ENCODE measurements at regions not wholly inside any gene's neighbourhood (a gene's known extent, or its start where the extent isn't known, plus 50 kb on each side); places are given as distances from the start of the nearest gene placed in this dataset.

DNA sequence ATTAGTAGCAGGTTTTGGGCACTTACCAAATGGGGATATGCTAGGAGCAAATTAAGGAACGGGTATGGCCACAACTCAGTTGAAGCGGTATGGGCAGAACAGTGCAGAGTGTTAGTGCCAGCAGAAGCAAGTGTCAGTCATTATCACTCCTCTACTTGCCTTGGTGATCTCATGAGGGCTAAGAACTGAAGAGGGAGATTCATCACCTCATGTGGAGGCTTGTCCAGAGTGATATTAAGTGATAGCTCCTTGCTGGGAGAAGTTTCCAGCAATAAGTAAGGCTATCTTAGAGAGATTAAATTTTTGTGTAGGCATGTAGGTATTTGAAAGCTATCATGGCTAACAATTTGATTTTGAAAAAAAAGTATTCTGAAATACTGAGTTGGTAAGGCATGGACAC lies 615.4 kb upstream of the SMIM31 start:
- TF ChIP-seq, protein P1, sequence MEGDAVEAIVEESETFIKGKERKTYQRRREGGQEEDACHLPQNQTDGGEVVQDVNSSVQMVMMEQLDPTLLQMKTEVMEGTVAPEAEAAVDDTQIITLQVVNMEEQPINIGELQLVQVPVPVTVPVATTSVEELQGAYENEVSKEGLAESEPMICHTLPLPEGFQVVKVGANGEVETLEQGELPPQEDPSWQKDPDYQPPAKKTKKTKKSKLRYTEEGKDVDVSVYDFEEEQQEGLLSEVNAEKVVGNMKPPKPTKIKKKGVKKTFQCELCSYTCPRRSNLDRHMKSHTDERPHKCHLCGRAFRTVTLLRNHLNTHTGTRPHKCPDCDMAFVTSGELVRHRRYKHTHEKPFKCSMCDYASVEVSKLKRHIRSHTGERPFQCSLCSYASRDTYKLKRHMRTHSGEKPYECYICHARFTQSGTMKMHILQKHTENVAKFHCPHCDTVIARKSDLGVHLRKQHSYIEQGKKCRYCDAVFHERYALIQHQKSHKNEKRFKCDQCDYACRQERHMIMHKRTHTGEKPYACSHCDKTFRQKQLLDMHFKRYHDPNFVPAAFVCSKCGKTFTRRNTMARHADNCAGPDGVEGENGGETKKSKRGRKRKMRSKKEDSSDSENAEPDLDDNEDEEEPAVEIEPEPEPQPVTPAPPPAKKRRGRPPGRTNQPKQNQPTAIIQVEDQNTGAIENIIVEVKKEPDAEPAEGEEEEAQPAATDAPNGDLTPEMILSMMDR (IDR thresholded peaks at IDR 0.05; ENCODE audit: low read depth, low read length), result no peak
- TF ChIP-seq EZH2phosphoT487 (IDR thresholded peaks at IDR 0.05; ENCODE audit: low read depth), result no peak

Measured in OCI-LY3 (cell line).